ENCODE measurements at regions not wholly inside any gene's neighbourhood (a gene's known extent, or its start where the extent isn't known, plus 50 kb on each side); places are given as distances from the start of the nearest gene placed in this dataset.

- no peak overlapping the region for H3K27ac ChIP-seq (ENCODE audit: low read depth, low read length)
- peaks cover 3% of the 10 kb centered on the region; the same call in 1 of the 2 replicates for H3K4me1 ChIP-seq (ENCODE audit: control insufficient read depth, low read length)
- H3K27me3 ChIP-seq (ENCODE audit: control insufficient read depth, low read length), result 0 out of 2 replicates have a peak, but pooled peaks cover 7% of the 10 kb centered on the region
- H3K4me2 ChIP-seq (ENCODE audit: low read length), result no peak overlapping the region
- TF ChIP-seq, protein P1, sequence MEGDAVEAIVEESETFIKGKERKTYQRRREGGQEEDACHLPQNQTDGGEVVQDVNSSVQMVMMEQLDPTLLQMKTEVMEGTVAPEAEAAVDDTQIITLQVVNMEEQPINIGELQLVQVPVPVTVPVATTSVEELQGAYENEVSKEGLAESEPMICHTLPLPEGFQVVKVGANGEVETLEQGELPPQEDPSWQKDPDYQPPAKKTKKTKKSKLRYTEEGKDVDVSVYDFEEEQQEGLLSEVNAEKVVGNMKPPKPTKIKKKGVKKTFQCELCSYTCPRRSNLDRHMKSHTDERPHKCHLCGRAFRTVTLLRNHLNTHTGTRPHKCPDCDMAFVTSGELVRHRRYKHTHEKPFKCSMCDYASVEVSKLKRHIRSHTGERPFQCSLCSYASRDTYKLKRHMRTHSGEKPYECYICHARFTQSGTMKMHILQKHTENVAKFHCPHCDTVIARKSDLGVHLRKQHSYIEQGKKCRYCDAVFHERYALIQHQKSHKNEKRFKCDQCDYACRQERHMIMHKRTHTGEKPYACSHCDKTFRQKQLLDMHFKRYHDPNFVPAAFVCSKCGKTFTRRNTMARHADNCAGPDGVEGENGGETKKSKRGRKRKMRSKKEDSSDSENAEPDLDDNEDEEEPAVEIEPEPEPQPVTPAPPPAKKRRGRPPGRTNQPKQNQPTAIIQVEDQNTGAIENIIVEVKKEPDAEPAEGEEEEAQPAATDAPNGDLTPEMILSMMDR (IDR thresholded peaks at IDR 0.05; ENCODE audit: low read depth, low read length, poor library complexity, severe bottlenecking), result no peak
- no peak for TF ChIP-seq EZH2phosphoT487 (IDR thresholded peaks at IDR 0.05; ENCODE audit: borderline replicate concordance, low read length)
- no peaks in the 10 kb centered on the region for H3K9me2 ChIP-seq (replicated peaks; ENCODE audit: control insufficient read depth, low read length)
- no peaks in the 10 kb centered on the region for H3K9me3 ChIP-seq (ENCODE audit: control insufficient read depth, insufficient read depth, low read length)
- H3K36me3 ChIP-seq (ENCODE audit: control insufficient read depth, low read length), result no peaks in the 10 kb centered on the region
- H3F3A ChIP-seq (ENCODE audit: control insufficient read depth, insufficient read depth), result no peaks in the 10 kb centered on the region
- H4K20me1 ChIP-seq (ENCODE audit: control insufficient read depth, insufficient read depth, low read depth, low read length), result no peaks in the 10 kb centered on the region
- H3K79me2 ChIP-seq (ENCODE audit: control insufficient read depth, low read length), result no peaks in the 10 kb centered on the region
- no peak overlapping the region for H3K4me3 ChIP-seq (ENCODE audit: low read length)
Measured at GRCh38 chr10:31754803-31755624, 173.6 kb downstream of the ARHGAP12 start.

- no peaks in the 10 kb centered on the region for H3K9me3 ChIP-seq (ENCODE audit: control insufficient read depth, insufficient read depth, low read length)
- H3F3A ChIP-seq (ENCODE audit: control insufficient read depth, insufficient read depth), result no peaks in the 10 kb centered on the region
- no peak overlapping the region for H3K27ac ChIP-seq (ENCODE audit: low read depth, low read length)
- TF ChIP-seq, protein P1 (IDR thresholded peaks at IDR 0.05; ENCODE audit: low read depth, low read length, poor library complexity, severe bottlenecking), result no peak
- no peak for TF ChIP-seq EZH2phosphoT487 (IDR thresholded peaks at IDR 0.05; ENCODE audit: borderline replicate concordance, low read length)
- H3K4me3 ChIP-seq (ENCODE audit: low read length), result no peak overlapping the region
- 0 out of 2 replicates have a peak, but pooled peaks cover 3% of the 10 kb centered on the region for H3K27me3 ChIP-seq (ENCODE audit: control insufficient read depth, low read length)
- no peaks in the 10 kb centered on the region for H3K9me2 ChIP-seq (replicated peaks; ENCODE audit: control insufficient read depth, low read length)
- H3K36me3 ChIP-seq (ENCODE audit: control insufficient read depth, low read length), result no peaks in the 10 kb centered on the region
- H3K4me1 ChIP-seq (ENCODE audit: control insufficient read depth, low read length), result no peaks in the 10 kb centered on the region
- H4K20me1 ChIP-seq (ENCODE audit: control insufficient read depth, insufficient read depth, low read depth, low read length), result no peaks in the 10 kb centered on the region
- H3K79me2 ChIP-seq (ENCODE audit: control insufficient read depth, low read length), result no peaks in the 10 kb centered on the region
- H3K4me2 ChIP-seq (ENCODE audit: low read length), result no peak overlapping the region
Measured at GRCh38 chr10:31753681-31754080, 174.9 kb downstream of the ARHGAP12 start.

- no peaks in the 10 kb centered on the region for H3K36me3 ChIP-seq (ENCODE audit: control insufficient read depth, low read length)
- no peak overlapping the region for H3K4me2 ChIP-seq (ENCODE audit: low read length)
- no peaks in the 10 kb centered on the region for H3K79me2 ChIP-seq (ENCODE audit: control insufficient read depth, low read length)
- no peak overlapping the region for H3K4me3 ChIP-seq (ENCODE audit: low read length)
- no peaks in the 10 kb centered on the region for H4K20me1 ChIP-seq (ENCODE audit: control insufficient read depth, insufficient read depth, low read depth, low read length)
- TF ChIP-seq EZH2phosphoT487 (IDR thresholded peaks at IDR 0.05; ENCODE audit: borderline replicate concordance, low read length), result no peak
- TF ChIP-seq, protein P1 (IDR thresholded peaks at IDR 0.05; ENCODE audit: low read depth, low read length, poor library complexity, severe bottlenecking), result no peak
- no peaks in the 10 kb centered on the region for H3K27me3 ChIP-seq (ENCODE audit: control insufficient read depth, low read length)
- no peaks in the 10 kb centered on the region for H3K4me1 ChIP-seq (ENCODE audit: control insufficient read depth, low read length)
- H3K9me3 ChIP-seq (ENCODE audit: control insufficient read depth, insufficient read depth, low read length), result no peaks in the 10 kb centered on the region
- H3F3A ChIP-seq (ENCODE audit: control insufficient read depth, insufficient read depth), result no peaks in the 10 kb centered on the region
- H3K27ac ChIP-seq (ENCODE audit: low read depth, low read length), result no peak overlapping the region
- no peaks in the 10 kb centered on the region for H3K9me2 ChIP-seq (replicated peaks; ENCODE audit: control insufficient read depth, low read length)
Measured at GRCh38 chr10:31752170-31752569, 176.5 kb downstream of the ARHGAP12 start.
